ENCODE measurements at regions not wholly inside any gene's neighbourhood (a gene's known extent, or its start where the extent isn't known, plus 50 kb on each side); places are given as distances from the start of the nearest gene placed in this dataset.

DNA sequence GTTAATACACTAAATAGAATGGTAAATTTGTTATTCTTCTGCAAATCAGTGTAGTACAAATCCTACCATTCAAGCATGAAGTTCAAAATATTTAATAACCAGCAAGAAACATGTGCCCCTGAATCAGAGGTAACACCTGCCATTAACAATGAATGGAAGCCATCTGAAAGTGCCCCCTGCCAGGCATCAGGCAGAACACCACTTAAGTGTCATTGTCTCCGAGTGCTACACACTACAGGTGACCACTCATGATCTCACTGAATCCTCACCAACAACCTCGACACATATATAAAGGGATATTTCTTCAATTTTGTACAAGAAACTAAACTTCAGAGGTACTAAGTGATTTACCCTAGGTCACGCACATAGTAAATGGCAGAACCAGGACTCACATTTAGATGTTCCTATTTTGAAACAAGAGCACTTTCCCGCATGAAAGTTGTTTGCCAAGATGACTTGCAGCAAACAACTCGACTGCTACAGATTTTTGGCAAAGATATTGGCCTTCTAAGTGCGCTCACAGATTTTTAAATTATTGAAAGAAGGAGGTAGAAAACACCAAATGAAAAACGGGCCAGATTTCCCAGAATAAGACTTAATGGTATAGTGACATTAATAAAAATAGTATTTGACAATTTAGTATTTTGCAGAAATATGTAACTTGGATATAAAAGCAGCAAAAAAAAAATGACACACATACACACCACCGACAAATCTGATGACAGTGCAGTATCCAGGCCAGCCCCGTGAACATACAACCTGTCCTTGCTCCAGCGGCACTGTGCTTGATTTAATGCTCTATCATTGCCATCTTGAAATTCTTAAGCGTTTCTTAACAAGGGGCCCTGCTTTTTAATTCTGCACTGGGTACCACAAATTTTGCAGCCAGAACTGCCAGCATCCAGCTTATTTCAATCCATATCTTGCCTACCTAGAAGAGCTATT, 274.5 kb downstream of the ALDH8A1 start:
- no peaks in the 10 kb centered on the region for H3K4me1 Mint-ChIP-seq (ENCODE audit: low read depth, unreplicated experiment)
- TF ChIP-seq CTCF (IDR thresholded peaks at IDR 0.05; ENCODE audit: partially characterized antibody, unreplicated experiment) = no peak
- no peak overlapping the region for H3K27ac Mint-ChIP-seq (ENCODE audit: unreplicated experiment)
- H3K4me3 Mint-ChIP-seq (ENCODE audit: unreplicated experiment) = no peak overlapping the region
- DNase-seq = no peak
- no peaks in the 10 kb centered on the region for H3K9me3 Mint-ChIP-seq (ENCODE audit: unreplicated experiment)
- no peaks in the 10 kb centered on the region for H3K36me3 Mint-ChIP-seq (ENCODE audit: unreplicated experiment)
- no peaks in the 10 kb centered on the region for H3K27me3 Mint-ChIP-seq (ENCODE audit: unreplicated experiment)

GRCh38 chr6:134674562-134674961, 275.3 kb downstream of the ALDH8A1 start:
- Mint-ChIP-seq H3K36me3 (ENCODE audit: unreplicated experiment) (no peaks in the 10 kb centered on the region), H3K4me1 (ENCODE audit: low read depth, unreplicated experiment) (no peaks in the 10 kb centered on the region)
- no peak for TF ChIP-seq CTCF (IDR thresholded peaks at IDR 0.05; ENCODE audit: partially characterized antibody, unreplicated experiment)

GRCh38 chr6:134669485-134669884, 280.4 kb downstream of the ALDH8A1 start:
- no peak overlapping the region for H3K27ac Mint-ChIP-seq (ENCODE audit: unreplicated experiment)
- no peak for TF ChIP-seq CTCF (IDR thresholded peaks at IDR 0.05; ENCODE audit: partially characterized antibody, unreplicated experiment)
- no peak for DNase-seq
- no peaks in the 10 kb centered on the region for H3K36me3 Mint-ChIP-seq (ENCODE audit: unreplicated experiment)
- no peaks in the 10 kb centered on the region for H3K9me3 Mint-ChIP-seq (ENCODE audit: unreplicated experiment)
- H3K4me3 Mint-ChIP-seq (ENCODE audit: unreplicated experiment) = no peak overlapping the region
- H3K27me3 Mint-ChIP-seq (ENCODE audit: unreplicated experiment) = no peaks in the 10 kb centered on the region
- no peaks in the 10 kb centered on the region for H3K4me1 Mint-ChIP-seq (ENCODE audit: low read depth, unreplicated experiment)

More at GRCh38 chr6:134674562-134674961, 275.3 kb downstream of the ALDH8A1 start:
- Mint-ChIP-seq H3K27me3 (ENCODE audit: unreplicated experiment) (no peaks in the 10 kb centered on the region), H3K4me3 (ENCODE audit: unreplicated experiment) (no peak overlapping the region), H3K27ac (ENCODE audit: unreplicated experiment) (no peak overlapping the region), H3K9me3 (ENCODE audit: unreplicated experiment) (no peaks in the 10 kb centered on the region)
- DNase-seq = no peak

GRCh38 chr6:134667111-134667510, 282.8 kb downstream of the ALDH8A1 start:
- H3K27me3 Mint-ChIP-seq (ENCODE audit: unreplicated experiment) = no peaks in the 10 kb centered on the region
- no peak for DNase-seq
- H3K27ac Mint-ChIP-seq (ENCODE audit: unreplicated experiment) = no peak overlapping the region
- H3K9me3 Mint-ChIP-seq (ENCODE audit: unreplicated experiment) = no peaks in the 10 kb centered on the region
- H3K36me3 Mint-ChIP-seq (ENCODE audit: unreplicated experiment) = no peaks in the 10 kb centered on the region
- no peak for TF ChIP-seq CTCF (IDR thresholded peaks at IDR 0.05; ENCODE audit: partially characterized antibody, unreplicated experiment)
- H3K4me1 Mint-ChIP-seq (ENCODE audit: low read depth, unreplicated experiment) = no peaks in the 10 kb centered on the region
- H3K4me3 Mint-ChIP-seq (ENCODE audit: unreplicated experiment) = no peak overlapping the region

GRCh38 chr6:134666125-134666524, 283.8 kb downstream of the ALDH8A1 start:
- no peaks in the 10 kb centered on the region for H3K36me3 Mint-ChIP-seq (ENCODE audit: unreplicated experiment)
- no peak for DNase-seq
- H3K27ac Mint-ChIP-seq (ENCODE audit: unreplicated experiment) = no peak overlapping the region
- no peaks in the 10 kb centered on the region for H3K4me1 Mint-ChIP-seq (ENCODE audit: low read depth, unreplicated experiment)
- H3K4me3 Mint-ChIP-seq (ENCODE audit: unreplicated experiment) = no peak overlapping the region
- H3K9me3 Mint-ChIP-seq (ENCODE audit: unreplicated experiment) = no peaks in the 10 kb centered on the region
- no peaks in the 10 kb centered on the region for H3K27me3 Mint-ChIP-seq (ENCODE audit: unreplicated experiment)
- no peak for TF ChIP-seq CTCF (IDR thresholded peaks at IDR 0.05; ENCODE audit: partially characterized antibody, unreplicated experiment)

Data from glutamatergic neuron (in vitro differentiated cells).